Activated CD8-positive, alpha-beta memory T cell treated with anti-CD3 and anti-CD28 coated beads, Interleukin-2, amount 10 ng/mL, durations not matched to agents 7 days and 5 days (primary cell): ENCODE measurements at regions not wholly inside any gene's neighbourhood (a gene's known extent, or its start where the extent isn't known, plus 50 kb on each side); places are given as distances from the start of the nearest gene placed in this dataset.

ENCODE experiments used
- ATAC-seq: fragments of 150-1000 bp; cut with Tn5 transposase; one replicate; pipeline ENCODE4 v1.10.0; 2021; ENCODE audit warnings: moderate library complexity
- CTCF ChIA-PET: fragments of 350-600 bp; sonication (Branson Sonifier 250); formaldehyde crosslinking; loops from one replicate; lab custom pipeline; 2021; ENCODE audit warnings: antibody characterized with exemption; lab: Charles Lee
- DNase-seq: peaks from one replicate; pipeline ENCODE4 v3.0.0-alpha.2; 2020
- H3K27ac Mint-ChIP-seq: one replicate; pipeline ENCODE4 v1.8.0; 2021; ENCODE audit warnings: mild to moderate bottlenecking, mixed read lengths
- H3K27me3 Mint-ChIP-seq: one replicate; pipeline ENCODE4 v1.8.0; 2021; ENCODE audit warnings: mixed read lengths
- H3K36me3 Mint-ChIP-seq: one replicate; pipeline ENCODE4 v1.8.0; 2021; ENCODE audit warnings: mild to moderate bottlenecking, mixed read lengths
- H3K4me1 Mint-ChIP-seq: one replicate; pipeline ENCODE4 v1.8.0; 2021; ENCODE audit warnings: mixed read lengths
- H3K4me3 Mint-ChIP-seq: one replicate; pipeline ENCODE4 v1.8.0; 2021; ENCODE audit warnings: mild to moderate bottlenecking, moderate library complexity, mixed read lengths
- H3K9me3 Mint-ChIP-seq: one replicate; pipeline ENCODE4 v1.8.0; 2022; ENCODE audit warnings: low read depth, mixed read lengths

- no peaks in the 10 kb centered on the region for H3K27me3 Mint-ChIP-seq
- ATAC-seq = no peak
- no peak for DNase-seq
- H3K4me3 Mint-ChIP-seq = no peak overlapping the region
- CTCF ChIA-PET = no interaction called here
- H3K27ac Mint-ChIP-seq = no peak overlapping the region
- peaks cover 7% of the 10 kb centered on the region for H3K9me3 Mint-ChIP-seq
- no peaks in the 10 kb centered on the region for H3K36me3 Mint-ChIP-seq
- H3K4me1 Mint-ChIP-seq = no peaks in the 10 kb centered on the region
Observed at GRCh38 chr1:106727171-106727570, 329.3 kb upstream of the PRMT6 start.

- ATAC-seq (no peak), DNase-seq (no peak)
- H3K9me3 Mint-ChIP-seq = peaks cover 3% of the 10 kb centered on the region
- CTCF ChIA-PET = no interaction called here
- H3K4me3 Mint-ChIP-seq = no peak overlapping the region
- no peak overlapping the region for H3K27ac Mint-ChIP-seq
- no peaks in the 10 kb centered on the region for H3K27me3 Mint-ChIP-seq
- no peaks in the 10 kb centered on the region for H3K4me1 Mint-ChIP-seq
- H3K36me3 Mint-ChIP-seq = no peaks in the 10 kb centered on the region
Observed at GRCh38 chr1:106746448-106747085, 309.9 kb upstream of the PRMT6 start.

GRCh38 chr1:106747232-106747631 is 309.2 kb upstream of the PRMT6 start:
- peaks cover 3% of the 10 kb centered on the region for H3K9me3 Mint-ChIP-seq
- ATAC-seq (no peak), DNase-seq (no peak)
- no peak overlapping the region for H3K27ac Mint-ChIP-seq
- no peak overlapping the region for H3K4me3 Mint-ChIP-seq
- H3K36me3 Mint-ChIP-seq = no peaks in the 10 kb centered on the region
- no peaks in the 10 kb centered on the region for H3K27me3 Mint-ChIP-seq
- H3K4me1 Mint-ChIP-seq = no peaks in the 10 kb centered on the region
- CTCF ChIA-PET = no interaction called here

- H3K4me3 Mint-ChIP-seq = no peak overlapping the region
- DNase-seq (no peak), ATAC-seq (no peak)
- H3K27ac Mint-ChIP-seq = no peak overlapping the region
- no peaks in the 10 kb centered on the region for H3K4me1 Mint-ChIP-seq
- H3K36me3 Mint-ChIP-seq = no peaks in the 10 kb centered on the region
- H3K27me3 Mint-ChIP-seq = no peaks in the 10 kb centered on the region
- CTCF ChIA-PET = no interaction called here
- peaks cover 5% of the 10 kb centered on the region for H3K9me3 Mint-ChIP-seq
Observed at GRCh38 chr1:106747791-106748190, 308.7 kb upstream of the PRMT6 start.

- H3K4me3 Mint-ChIP-seq = no peak overlapping the region
- no peaks in the 10 kb centered on the region for H3K4me1 Mint-ChIP-seq
- no peaks in the 10 kb centered on the region for H3K36me3 Mint-ChIP-seq
- no peaks in the 10 kb centered on the region for H3K27me3 Mint-ChIP-seq
- ATAC-seq = no peak
- CTCF ChIA-PET = no interaction called here
- peaks cover 5% of the 10 kb centered on the region for H3K9me3 Mint-ChIP-seq
- no peak overlapping the region for H3K27ac Mint-ChIP-seq
- no peak for DNase-seq
Observed at GRCh38 chr1:106748606-106749005, 307.9 kb upstream of the PRMT6 start.

GRCh38 chr1:106749491-106749890 is 307.0 kb upstream of the PRMT6 start:
- DNase-seq (no peak), ATAC-seq (no peak)
- H3K4me1 Mint-ChIP-seq = no peaks in the 10 kb centered on the region
- H3K36me3 Mint-ChIP-seq = no peaks in the 10 kb centered on the region
- CTCF ChIA-PET = no interaction called here
- H3K27ac Mint-ChIP-seq = no peak overlapping the region
- no peak overlapping the region for H3K4me3 Mint-ChIP-seq
- H3K27me3 Mint-ChIP-seq = no peaks in the 10 kb centered on the region
- peaks cover 5% of the 10 kb centered on the region for H3K9me3 Mint-ChIP-seq

GRCh38 chr1:106749906-106750305 is 306.6 kb upstream of the PRMT6 start:
- no peak overlapping the region for H3K4me3 Mint-ChIP-seq
- H3K27me3 Mint-ChIP-seq = no peaks in the 10 kb centered on the region
- CTCF ChIA-PET = no interaction called here
- no peak overlapping the region for H3K27ac Mint-ChIP-seq
- peaks cover 5% of the 10 kb centered on the region for H3K9me3 Mint-ChIP-seq
- DNase-seq (no peak), ATAC-seq (no peak)
- no peaks in the 10 kb centered on the region for H3K36me3 Mint-ChIP-seq
- no peaks in the 10 kb centered on the region for H3K4me1 Mint-ChIP-seq

GRCh38 chr1:106751002-106751401 is 305.5 kb upstream of the PRMT6 start:
- no peaks in the 10 kb centered on the region for H3K4me1 Mint-ChIP-seq
- no peak overlapping the region for H3K27ac Mint-ChIP-seq
- CTCF ChIA-PET = no interaction called here
- H3K27me3 Mint-ChIP-seq = no peaks in the 10 kb centered on the region
- no peaks in the 10 kb centered on the region for H3K36me3 Mint-ChIP-seq
- no peak overlapping the region for H3K4me3 Mint-ChIP-seq
- ATAC-seq = no peak
- H3K9me3 Mint-ChIP-seq = peaks cover 5% of the 10 kb centered on the region
- no peak for DNase-seq

GRCh38 chr1:106753066-106753465 is 303.4 kb upstream of the PRMT6 start:
- Mint-ChIP-seq H3K36me3 (no peaks in the 10 kb centered on the region), H3K9me3 (peaks cover 7% of the 10 kb centered on the region), H3K27me3 (no peaks in the 10 kb centered on the region), H3K27ac (no peak overlapping the region), H3K4me3 (no peak overlapping the region), H3K4me1 (no peaks in the 10 kb centered on the region)
- DNase-seq = no peak
- no peak for ATAC-seq
- CTCF ChIA-PET = no interaction called here

GRCh38 chr1:106754957-106755356 is 301.5 kb upstream of the PRMT6 start:
- Mint-ChIP-seq H3K9me3 (peaks cover 9% of the 10 kb centered on the region), H3K36me3 (no peaks in the 10 kb centered on the region), H3K27me3 (no peaks in the 10 kb centered on the region), H3K4me3 (no peak overlapping the region), H3K4me1 (no peaks in the 10 kb centered on the region), H3K27ac (no peak overlapping the region)
- CTCF ChIA-PET = no interaction called here
- DNase-seq (no peak), ATAC-seq (no peak)

- Mint-ChIP-seq H3K9me3 (peaks cover 6% of the 10 kb centered on the region), H3K27ac (no peak overlapping the region), H3K27me3 (no peaks in the 10 kb centered on the region), H3K4me3 (no peak overlapping the region), H3K4me1 (no peaks in the 10 kb centered on the region), H3K36me3 (no peaks in the 10 kb centered on the region)
- ATAC-seq (no peak), DNase-seq (no peak)
- CTCF ChIA-PET = no interaction called here
Observed at GRCh38 chr1:106755682-106756406, 300.6 kb upstream of the PRMT6 start.

- CTCF ChIA-PET = no interaction called here
- Mint-ChIP-seq H3K36me3 (no peaks in the 10 kb centered on the region), H3K4me3 (no peak overlapping the region), H3K27me3 (no peaks in the 10 kb centered on the region), H3K4me1 (no peaks in the 10 kb centered on the region), H3K9me3 (peaks cover 6% of the 10 kb centered on the region), H3K27ac (no peak overlapping the region)
- DNase-seq = no peak
- no peak for ATAC-seq
Observed at GRCh38 chr1:106756752-106757151, 299.7 kb upstream of the PRMT6 start.

- Mint-ChIP-seq H3K27ac (no peak overlapping the region), H3K4me1 (no peaks in the 10 kb centered on the region), H3K27me3 (no peaks in the 10 kb centered on the region), H3K36me3 (no peaks in the 10 kb centered on the region), H3K9me3 (peaks cover 10% of the 10 kb centered on the region), H3K4me3 (no peak overlapping the region)
- DNase-seq (no peak), ATAC-seq (no peak)
- CTCF ChIA-PET = no interaction called here
Observed at GRCh38 chr1:106768077-106768476, 288.4 kb upstream of the PRMT6 start.

GRCh38 chr1:106768501-106768900 is 288.0 kb upstream of the PRMT6 start:
- H3K4me3 Mint-ChIP-seq = no peak overlapping the region
- no peaks in the 10 kb centered on the region for H3K36me3 Mint-ChIP-seq
- CTCF ChIA-PET = no interaction called here
- no peak overlapping the region for H3K27ac Mint-ChIP-seq
- DNase-seq (no peak), ATAC-seq (no peak)
- H3K27me3 Mint-ChIP-seq = no peaks in the 10 kb centered on the region
- H3K9me3 Mint-ChIP-seq = peaks cover 14% of the 10 kb centered on the region
- no peaks in the 10 kb centered on the region for H3K4me1 Mint-ChIP-seq
